ENCODE measurements at regions not wholly inside any gene's neighbourhood (a gene's known extent, or its start where the extent isn't known, plus 50 kb on each side); places are given as distances from the start of the nearest gene placed in this dataset.

GRCh38 chr21:38077569-38077968, 161.3 kb upstream of the KCNJ6 start:
- TF ChIP-seq, protein P1, sequence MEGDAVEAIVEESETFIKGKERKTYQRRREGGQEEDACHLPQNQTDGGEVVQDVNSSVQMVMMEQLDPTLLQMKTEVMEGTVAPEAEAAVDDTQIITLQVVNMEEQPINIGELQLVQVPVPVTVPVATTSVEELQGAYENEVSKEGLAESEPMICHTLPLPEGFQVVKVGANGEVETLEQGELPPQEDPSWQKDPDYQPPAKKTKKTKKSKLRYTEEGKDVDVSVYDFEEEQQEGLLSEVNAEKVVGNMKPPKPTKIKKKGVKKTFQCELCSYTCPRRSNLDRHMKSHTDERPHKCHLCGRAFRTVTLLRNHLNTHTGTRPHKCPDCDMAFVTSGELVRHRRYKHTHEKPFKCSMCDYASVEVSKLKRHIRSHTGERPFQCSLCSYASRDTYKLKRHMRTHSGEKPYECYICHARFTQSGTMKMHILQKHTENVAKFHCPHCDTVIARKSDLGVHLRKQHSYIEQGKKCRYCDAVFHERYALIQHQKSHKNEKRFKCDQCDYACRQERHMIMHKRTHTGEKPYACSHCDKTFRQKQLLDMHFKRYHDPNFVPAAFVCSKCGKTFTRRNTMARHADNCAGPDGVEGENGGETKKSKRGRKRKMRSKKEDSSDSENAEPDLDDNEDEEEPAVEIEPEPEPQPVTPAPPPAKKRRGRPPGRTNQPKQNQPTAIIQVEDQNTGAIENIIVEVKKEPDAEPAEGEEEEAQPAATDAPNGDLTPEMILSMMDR (optimal IDR thresholded peaks at IDR 0.05 in 1 of 3, IDR thresholded peaks at IDR 0.05 in 1 of 3, conservative IDR thresholded peaks at IDR 0.05 in 1 of 3; ENCODE audit: extremely low read depth in 1 of 3, insufficient read depth in 2 of 3, low read length in 3 of 3), result no peak
- no peak for TF ChIP-seq EZH2 (IDR thresholded peaks at IDR 0.05; ENCODE audit: low read length)

Measured in keratinocyte (primary cell).